HepG2 (cell line): ENCODE measurements at regions not wholly inside any gene's neighbourhood (a gene's known extent, or its start where the extent isn't known, plus 50 kb on each side); places are given as distances from the start of the nearest gene placed in this dataset.

ENCODE experiments used
- ATAC-seq: fragments of 200-7000 bp; cut with Tn5 transposase; 3 replicates; pipeline ENCODE4 v1.9.1; 2020; ENCODE audit warnings: mild to moderate bottlenecking, moderate library complexity
- BruUV-seq: library from RNA; stranded (reverse); fragments of 400-500 nt; replicated peaks from 2 replicates; lab custom pipeline; 2021; lab: Mats Ljungman, UMichigan
- CTCF ChIA-PET: fragments of 300-600 bp; formaldehyde crosslinking; extraction: SDS; loops from one replicate; lab custom pipeline; 2021; ENCODE audit warnings: low total read pairs, inconsistent platforms, low intra/inter-chr PET ratio; lab: Yijun Ruan, JAX
- POLR2A ChIA-PET: fragments of 350-600 bp; sonication (Branson Sonifier 250); formaldehyde crosslinking; loops from one replicate; lab custom pipeline; 2020; ENCODE audit warnings: antibody characterized with exemption, inconsistent platforms; lab: Yijun Ruan, JAX
- DNase-seq: peaks from one replicate; pipeline ENCODE4 v3.0.0-alpha.2; 2015; ENCODE audit warnings: low spot score
- FAIRE-seq: peaks from 3 replicates; lab custom pipeline; 2011; peaks lifted over from hg19 to GRCh38; lab: Jason Lieb, UNC
- H2AFZ ChIP-seq: one replicate; pipeline ENCODE4 v1.6.1; 2011; ENCODE audit warnings: low read length, inconsistent platforms
- H3K27ac ChIP-seq: fragments of 300-600 bp; 3 replicates; pipeline ENCODE4 v1.8.0; 2011; ENCODE audit warnings: mixed run types, mild to moderate bottlenecking, mixed read lengths, low read length, inconsistent platforms; ENCODE audit not compliant: insufficient read depth; ENCODE audit errors: extremely low read length
- H3K27me3 ChIP-seq, 2 experiments: fragments of 200-600 bp in 1 of 2; 2 replicates in 1 of 2; 3 replicates in 1 of 2; pipeline versions ENCODE4 v1.6.0 to v1.8.0; 2011; ENCODE audit warnings: low read length in 2 of 2, mild to moderate bottlenecking in 2 of 2, moderate library complexity in 2 of 2, inconsistent platforms in 1 of 2; ENCODE audit not compliant: insufficient read depth in 2 of 2, control insufficient read depth in 1 of 2
- H3K36me3 ChIP-seq, 2 experiments: fragments of 200-600 bp in 1 of 2; replicated peaks in 1 of 2; 2 replicates in 1 of 2; 3 replicates in 1 of 2; pipeline versions ENCODE4 v1.5.1 to v1.8.0; 2011; ENCODE audit warnings: low read length in 2 of 2, inconsistent platforms in 1 of 2; ENCODE audit not compliant: insufficient read depth in 2 of 2, control insufficient read depth in 1 of 2
- H3K4me1 ChIP-seq: 2 replicates; pipeline ENCODE4 v1.5.1; 2012; ENCODE audit warnings: low read length, inconsistent platforms; ENCODE audit not compliant: insufficient read depth
- H3K4me2 ChIP-seq: 2 replicates; pipeline ENCODE4 v1.6.0; 2011; ENCODE audit warnings: low read depth, low read length, inconsistent platforms
- H3K4me3 ChIP-seq, 3 experiments: fragments of 200-600 bp in 1 of 3; sonication (generic), shearing (Covaris generic) in 1 of 3; replicated peaks in 1 of 3; 2 replicates each; pipeline ENCODE4 v1.5.1; 2011 to 2016; ENCODE audit warnings: low read length in 3 of 3, inconsistent platforms in 2 of 3, low read depth in 2 of 3, mild to moderate bottlenecking in 2 of 3, control low read depth in 1 of 3, mixed read lengths in 1 of 3; ENCODE audit not compliant: insufficient read depth in 1 of 3
- H3K79me2 ChIP-seq: one replicate; pipeline ENCODE4 v1.6.1; 2011; ENCODE audit warnings: low read length, inconsistent platforms; ENCODE audit not compliant: insufficient read depth
- H3K9ac ChIP-seq: 2 replicates; pipeline ENCODE4 v1.6.0; 2011; ENCODE audit warnings: mild to moderate bottlenecking, low read depth, low read length, inconsistent platforms; ENCODE audit not compliant: insufficient read depth
- H3K9me3 ChIP-seq: 2 replicates; pipeline ENCODE4 v1.5.1; 2012; ENCODE audit warnings: mild to moderate bottlenecking, low read length
- H4K20me1 ChIP-seq: 2 replicates; pipeline ENCODE4 v1.6.0; 2011; ENCODE audit warnings: inconsistent platforms, mild to moderate bottlenecking, low read length, moderate library complexity; ENCODE audit not compliant: insufficient read depth
- CREB1 ChIP-seq, 2 experiments: fragments of 450-650 bp in 1 of 2; IDR thresholded peaks; 2 replicates each; pipeline ENCODE4 v1.6.1; 2016 to 2017; ENCODE audit warnings: control low read depth in 1 of 2, mild to moderate bottlenecking in 1 of 2, missing compliant biosample characterization in 1 of 2, missing genetic modification characterization in 1 of 2
- POGZ ChIP-seq: sonication (generic); formaldehyde crosslinking; IDR thresholded peaks from 2 replicates; pipeline ENCODE4 v1.4.0; 2020; ENCODE audit warnings: mild to moderate bottlenecking, missing genetic modification reagents
- ZNF552 ChIP-seq: sonication (generic); formaldehyde crosslinking; IDR thresholded peaks from 2 replicates; pipeline ENCODE4 v1.9.0; 2022; ENCODE audit warnings: missing genetic modification reagents, mild to moderate bottlenecking, borderline replicate concordance
- ZNF83 ChIP-seq: sonication (generic); formaldehyde crosslinking; IDR thresholded peaks from 2 replicates; pipeline ENCODE4 v1.4.0; 2020; ENCODE audit warnings: missing genetic modification reagents, mild to moderate bottlenecking, borderline replicate concordance
- WGBS: methylation state at CpG from one replicate; pipeline ENCODE4 v1.1.6; 2017; ENCODE audit warnings: low lambda C conversion rate; 5-methylcytosine and 5-hydroxymethylcytosine counted together
- in situ Hi-C: cut with HindIII; loops from 2 replicates; pipeline ENCODE4 v1.10.0; 2017; ENCODE audit warnings: low pct_unique_long_range_greater_than_20kb; ENCODE audit not compliant: extremely low pct_ligation_motif_present
- intact Hi-C: fragments of 100-400 bp; cut with micrococcal nuclease; formaldehyde crosslinking; loops from one replicate; pipeline ENCODE4 v1.10.0; 2022; ENCODE audit not compliant: unreplicated experiment

DNA sequence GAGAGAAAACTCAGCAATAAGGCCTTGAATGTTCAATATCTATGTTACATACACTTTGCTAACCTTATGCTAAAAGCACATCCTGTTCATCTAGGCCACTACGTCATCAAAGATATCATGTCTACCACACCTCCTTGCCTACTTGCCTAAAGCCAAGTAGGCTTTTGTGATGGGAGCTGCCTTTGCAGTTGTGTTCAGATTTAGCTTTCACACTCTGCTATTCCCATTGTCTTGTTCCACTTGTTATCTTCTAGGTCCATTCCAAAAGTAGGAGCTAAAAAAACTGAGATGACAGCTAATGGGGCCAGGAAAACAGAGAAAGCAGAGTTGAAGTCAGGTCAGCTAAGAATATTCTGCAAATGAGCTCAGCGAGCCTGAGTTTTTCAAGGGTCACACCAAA is 153.6 kb upstream of the EDNRA start:
- WGBS = 4% methylated on average over 2 of the region's 2 CpGs
- in situ Hi-C loops = no loop called here
- TF ChIP-seq CREB1 (IDR thresholded peaks at IDR 0.05) = peak; percentile 54; the same call in 1 of the 2 replicates
- TF ChIP-seq CREB1 (CRISPR knock-in tag; IDR thresholded peaks at IDR 0.05) = no peak
- TF ChIP-seq ZNF552 (CRISPR knock-in tag) = no peak
- intact Hi-C loops = no loop called here
- H3K27me3 ChIP-seq = no peaks in the 10 kb centered on the region
- H4K20me1 ChIP-seq = no peaks in the 10 kb centered on the region
- ChIA-PET POLR2A (no interaction called here), CTCF (no interaction called here)
- no peak overlapping the region for H3K9ac ChIP-seq
- H3K27ac ChIP-seq = no peak overlapping the region
- no peak overlapping the region for H2AFZ ChIP-seq
- no peaks in the 10 kb centered on the region for H3K79me2 ChIP-seq
- no peak overlapping the region for H3K4me2 ChIP-seq
- DNase-seq = no peak
- H3K9me3 ChIP-seq = no peaks in the 10 kb centered on the region
- H3K4me1 ChIP-seq = no peaks in the 10 kb centered on the region
- no peak for FAIRE-seq
- H3K4me3 ChIP-seq = no peak overlapping the region
- BruUV-seq = no TSS peak
- no peak for ATAC-seq
- no peaks in the 10 kb centered on the region for H3K36me3 ChIP-seq

DNA sequence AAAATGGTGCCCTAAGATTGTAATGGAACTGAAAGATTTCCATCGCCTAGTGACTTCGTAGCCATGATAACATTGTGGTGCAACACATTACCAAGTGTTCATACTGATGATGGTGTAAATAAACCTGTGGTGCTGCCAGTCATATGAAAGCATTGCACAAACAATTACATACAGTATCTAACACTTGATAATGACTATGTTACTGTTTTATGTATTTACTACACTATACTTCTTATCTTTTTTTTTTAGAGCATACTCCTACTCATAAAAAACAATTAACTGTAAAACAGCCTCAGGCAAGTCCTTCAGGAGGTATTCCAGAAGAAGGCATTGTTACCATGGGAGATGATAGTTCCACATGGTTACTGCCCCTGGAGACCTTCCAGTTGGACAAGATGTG is 152.7 kb upstream of the EDNRA start:
- no peak for DNase-seq
- WGBS = 0% methylated on average over 2 of the region's 2 CpGs
- H3K4me1 ChIP-seq = no peaks in the 10 kb centered on the region
- H3K4me2 ChIP-seq = no peak overlapping the region
- in situ Hi-C loops (no loop called here), intact Hi-C loops (no loop called here)
- no peak overlapping the region for H3K27ac ChIP-seq
- CTCF ChIA-PET = no interaction called here
- no peak overlapping the region for H3K4me3 ChIP-seq
- POLR2A ChIA-PET = no interaction called here
- H3K36me3 ChIP-seq = no peaks in the 10 kb centered on the region
- no peak for ATAC-seq
- no peak overlapping the region for H2AFZ ChIP-seq
- H3K27me3 ChIP-seq = no peaks in the 10 kb centered on the region
- FAIRE-seq = no peak
- no TSS peak for BruUV-seq
- no peaks in the 10 kb centered on the region for H3K9me3 ChIP-seq
- H4K20me1 ChIP-seq = no peaks in the 10 kb centered on the region
- H3K9ac ChIP-seq = no peak overlapping the region
- TF ChIP-seq ZNF83 (CRISPR knock-in tag) (no peak), POGZ (CRISPR knock-in tag) (no peak)
- no peaks in the 10 kb centered on the region for H3K79me2 ChIP-seq
